Astrocyte of the spinal cord (primary cell): ENCODE measurements at regions not wholly inside any gene's neighbourhood (a gene's known extent, or its start where the extent isn't known, plus 50 kb on each side); places are given as distances from the start of the nearest gene placed in this dataset.

ENCODE experiments used
- DNase-seq: peaks from one replicate; pipeline ENCODE4 v3.0.0; 2011; ENCODE audit warnings: low read depth, low spot score
- H3K4me3 ChIP-seq: 2 replicates; pipeline ENCODE4 v1.5.1; 2011; ENCODE audit warnings: low read depth, mild to moderate bottlenecking, low read length, moderate library complexity
- CTCF ChIP-seq: IDR thresholded peaks from 2 replicates; pipeline ENCODE4 v1.5.1; 2012; ENCODE audit warnings: low read depth, mild to moderate bottlenecking, low read length, inconsistent platforms
- in situ Hi-C: cut with HindIII; loops from 2 replicates; pipeline ENCODE4 v1.10.0; 2017; ENCODE audit warnings: low sequenced_read_pairs

GRCh38 chr18:68284236-68284780 lies 430.6 kb downstream of the TMX3 start:
- in situ Hi-C loops = no loop called here
- TF ChIP-seq CTCF = no peak
- no peak overlapping the region for H3K4me3 ChIP-seq
- DNase-seq = no peak

- in situ Hi-C loops = no loop called here
- DNase-seq = no peak
- TF ChIP-seq CTCF = no peak
- H3K4me3 ChIP-seq = no peak overlapping the region
Observed at GRCh38 chr18:68283834-68284233, 431.1 kb downstream of the TMX3 start.

- no peak for DNase-seq
- no peak overlapping the region for H3K4me3 ChIP-seq
- TF ChIP-seq CTCF = no peak
- in situ Hi-C loops = no loop called here
Observed at GRCh38 chr18:68282232-68282631, 432.7 kb downstream of the TMX3 start.

GRCh38 chr18:68275616-68276015 lies 439.3 kb downstream of the TMX3 start:
- H3K4me3 ChIP-seq = no peak overlapping the region
- DNase-seq = peak; percentile 89
- in situ Hi-C loops = no loop called here
- TF ChIP-seq CTCF = no peak

- TF ChIP-seq CTCF = no peak
- no peak for DNase-seq
- in situ Hi-C loops = no loop called here
- H3K4me3 ChIP-seq = no peak overlapping the region
Observed at GRCh38 chr18:68270017-68270416, 444.9 kb downstream of the TMX3 start.

GRCh38 chr18:68267583-68267982 lies 447.3 kb downstream of the TMX3 start:
- H3K4me3 ChIP-seq = no peak overlapping the region
- in situ Hi-C loops = no loop called here
- TF ChIP-seq CTCF = no peak
- peak; percentile 67 for DNase-seq

- in situ Hi-C loops = no loop called here
- no peak overlapping the region for H3K4me3 ChIP-seq
- DNase-seq = peak; percentile 48
- TF ChIP-seq CTCF = no peak
Observed at GRCh38 chr18:68263481-68263880, 451.4 kb downstream of the TMX3 start.
